GM12892 (cell line): ENCODE measurements at regions not wholly inside any gene's neighbourhood (a gene's known extent, or its start where the extent isn't known, plus 50 kb on each side); places are given as distances from the start of the nearest gene placed in this dataset.

Experiments
- POLR2A ChIP-seq: IDR thresholded peaks from 2 replicates; pipeline ENCODE4 v1.6.1; 2011; ENCODE audit warnings: low read depth, low read length, control low read depth
- POLR2AphosphoS5 ChIP-seq: IDR thresholded peaks from 2 replicates; pipeline ENCODE4 v1.6.1; 2011; ENCODE audit warnings: low read depth, low read length, control low read depth

GRCh38 chr6:94127716-94128115, 708.4 kb upstream of the EPHA7 start:
- TF ChIP-seq POLR2AphosphoS5 (no peak), POLR2A (no peak)
